NCI-H1092 treated with DMSO at 0.1 percent for 48 hours (cell line): ENCODE measurements at regions not wholly inside any gene's neighbourhood (a gene's known extent, or its start where the extent isn't known, plus 50 kb on each side); places are given as distances from the start of the nearest gene placed in this dataset.

Source experiments
- DNase-seq: peaks from one replicate; lab custom pipeline; 2025; lab: John Stamatoyannopoulos, UW

GRCh38 chr9:89882930-89883361 is 278.1 kb downstream of the GADD45G start:
- DNase-seq: no peak

- no peak for DNase-seq
Measured at GRCh38 chr9:89883401-89884341, 278.9 kb downstream of the GADD45G start.

- DNase-seq: no peak
Measured at GRCh38 chr9:89884356-89885083, 279.7 kb downstream of the GADD45G start.

- DNase-seq: no peak
Measured at GRCh38 chr9:89885156-89885555, 280.3 kb downstream of the GADD45G start.

- DNase-seq: no peak
Measured at GRCh38 chr9:89886281-89886700, 281.5 kb downstream of the GADD45G start.

GRCh38 chr9:89887286-89887685 is 282.5 kb downstream of the GADD45G start:
- peak; percentile 17 for DNase-seq

GRCh38 chr9:89888233-89888632 is 283.4 kb downstream of the GADD45G start:
- no peak for DNase-seq

- no peak for DNase-seq
Measured at GRCh38 chr9:89888677-89889076, 283.9 kb downstream of the GADD45G start.

- no peak for DNase-seq
Measured at GRCh38 chr9:89889865-89890264, 285.1 kb downstream of the GADD45G start.

- no peak for DNase-seq
Measured at GRCh38 chr9:89890326-89890980, 285.6 kb downstream of the GADD45G start.

GRCh38 chr9:89891221-89891590 is 286.4 kb downstream of the GADD45G start:
- no peak for DNase-seq

- no peak for DNase-seq
Measured at GRCh38 chr9:89891591-89892304, 286.9 kb downstream of the GADD45G start.

GRCh38 chr9:89892920-89893319 is 288.1 kb downstream of the GADD45G start:
- no peak for DNase-seq

- DNase-seq: no peak
Measured at GRCh38 chr9:89893886-89894285, 289.1 kb downstream of the GADD45G start.

GRCh38 chr9:89896806-89897340 is 292.1 kb downstream of the GADD45G start:
- no peak for DNase-seq

GRCh38 chr9:89899573-89899972 is 294.8 kb downstream of the GADD45G start:
- no peak for DNase-seq

- DNase-seq: no peak
Measured at GRCh38 chr9:89901920-89902319, 297.1 kb downstream of the GADD45G start.

- DNase-seq: no peak
Measured at GRCh38 chr9:89902450-89903140, 297.8 kb downstream of the GADD45G start.

GRCh38 chr9:89903141-89903475 is 298.3 kb downstream of the GADD45G start:
- no peak for DNase-seq

- no peak for DNase-seq
Measured at GRCh38 chr9:89905606-89906338, 301.0 kb downstream of the GADD45G start.
